GM13976 (cell line): ENCODE measurements at regions not wholly inside any gene's neighbourhood (a gene's known extent, or its start where the extent isn't known, plus 50 kb on each side); places are given as distances from the start of the nearest gene placed in this dataset.

Experiments
- DNase-seq: peaks from one replicate; pipeline ENCODE4 v3.0.0; 2012; ENCODE audit warnings: low spot score
- in situ Hi-C: fragments of 300-500 bp; cut with MboI; formaldehyde crosslinking; loops from one replicate; pipeline ENCODE4 v1.12.0; 2022; ENCODE audit warnings: low sequenced_read_pairs, mixed read lengths, inconsistent platforms; ENCODE audit not compliant: unreplicated experiment
- TF ChIP-seq, protein P1 (sequence below): IDR thresholded peaks from 2 replicates; pipeline ENCODE4 v1.5.1; 2012; ENCODE audit warnings: borderline replicate concordance, mild to moderate bottlenecking; ENCODE audit not compliant: insufficient read depth; ENCODE audit errors: extremely low read depth, missing control alignments, control extremely low read depth

DNA sequence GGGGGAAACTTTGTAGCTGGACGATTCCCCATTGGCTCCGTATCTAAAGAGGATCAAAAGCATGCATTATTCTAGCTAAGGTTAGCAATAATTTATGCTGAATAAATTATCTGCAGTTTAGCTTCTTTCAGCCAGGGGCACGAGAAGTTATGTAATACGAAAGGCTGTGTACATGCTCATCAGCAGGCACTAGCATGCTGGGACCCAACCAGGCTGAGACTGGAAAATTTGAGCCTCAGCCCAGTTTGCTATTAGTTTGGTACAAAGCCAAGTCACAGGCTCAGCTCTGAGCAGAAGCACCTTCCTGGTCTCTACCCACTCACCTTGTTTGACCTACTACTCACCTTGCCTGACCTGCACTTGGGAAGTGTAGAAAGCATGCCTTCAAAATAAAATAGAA is 328.1 kb upstream of the ARID1B start:
- no peak for DNase-seq
- in situ Hi-C loops = no loop called here
- TF ChIP-seq, protein P1, sequence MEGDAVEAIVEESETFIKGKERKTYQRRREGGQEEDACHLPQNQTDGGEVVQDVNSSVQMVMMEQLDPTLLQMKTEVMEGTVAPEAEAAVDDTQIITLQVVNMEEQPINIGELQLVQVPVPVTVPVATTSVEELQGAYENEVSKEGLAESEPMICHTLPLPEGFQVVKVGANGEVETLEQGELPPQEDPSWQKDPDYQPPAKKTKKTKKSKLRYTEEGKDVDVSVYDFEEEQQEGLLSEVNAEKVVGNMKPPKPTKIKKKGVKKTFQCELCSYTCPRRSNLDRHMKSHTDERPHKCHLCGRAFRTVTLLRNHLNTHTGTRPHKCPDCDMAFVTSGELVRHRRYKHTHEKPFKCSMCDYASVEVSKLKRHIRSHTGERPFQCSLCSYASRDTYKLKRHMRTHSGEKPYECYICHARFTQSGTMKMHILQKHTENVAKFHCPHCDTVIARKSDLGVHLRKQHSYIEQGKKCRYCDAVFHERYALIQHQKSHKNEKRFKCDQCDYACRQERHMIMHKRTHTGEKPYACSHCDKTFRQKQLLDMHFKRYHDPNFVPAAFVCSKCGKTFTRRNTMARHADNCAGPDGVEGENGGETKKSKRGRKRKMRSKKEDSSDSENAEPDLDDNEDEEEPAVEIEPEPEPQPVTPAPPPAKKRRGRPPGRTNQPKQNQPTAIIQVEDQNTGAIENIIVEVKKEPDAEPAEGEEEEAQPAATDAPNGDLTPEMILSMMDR = no peak

DNA sequence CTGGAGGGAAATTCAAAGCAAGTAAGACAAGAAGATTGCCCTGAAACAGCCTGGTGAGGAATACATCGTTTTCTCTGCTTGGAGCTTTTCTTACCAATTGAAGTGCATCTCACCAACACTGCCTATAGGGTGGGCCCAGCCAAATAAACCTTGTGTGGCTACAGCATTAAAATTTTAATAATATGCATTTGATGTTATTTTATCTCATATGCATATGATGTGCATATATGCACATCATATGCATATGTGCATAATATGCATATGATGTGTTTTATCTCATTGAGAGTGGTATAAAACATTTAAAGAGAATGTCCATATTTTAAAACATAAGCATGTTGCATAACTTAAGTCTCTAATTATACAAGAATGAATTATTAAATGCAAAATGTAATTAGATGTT is 328.6 kb upstream of the ARID1B start:
- TF ChIP-seq, protein P1 = no peak
- no peak for DNase-seq
- in situ Hi-C loops = no loop called here

DNA sequence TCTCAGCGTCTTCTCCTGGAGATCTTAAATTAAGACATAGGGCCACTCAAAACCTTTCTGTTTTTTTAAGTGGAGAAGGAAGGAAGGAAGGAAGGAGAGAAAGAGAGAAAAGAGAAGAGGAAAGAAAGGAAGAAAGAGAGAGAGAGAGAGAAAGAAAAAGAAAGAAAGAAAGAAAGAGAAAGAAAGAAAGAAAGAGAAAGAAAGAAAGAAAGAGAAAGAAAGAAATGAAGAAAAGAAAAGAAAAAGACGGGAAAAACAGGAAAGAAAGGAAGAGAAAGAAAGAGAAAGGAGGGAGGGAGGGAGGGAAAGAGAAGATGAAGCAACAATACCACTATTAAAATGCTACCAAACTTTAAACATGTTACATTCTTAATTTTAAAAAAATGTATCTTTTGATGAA is 336.5 kb upstream of the ARID1B start:
- in situ Hi-C loops = no loop called here
- DNase-seq = no peak
- TF ChIP-seq, protein P1 = no peak

DNA sequence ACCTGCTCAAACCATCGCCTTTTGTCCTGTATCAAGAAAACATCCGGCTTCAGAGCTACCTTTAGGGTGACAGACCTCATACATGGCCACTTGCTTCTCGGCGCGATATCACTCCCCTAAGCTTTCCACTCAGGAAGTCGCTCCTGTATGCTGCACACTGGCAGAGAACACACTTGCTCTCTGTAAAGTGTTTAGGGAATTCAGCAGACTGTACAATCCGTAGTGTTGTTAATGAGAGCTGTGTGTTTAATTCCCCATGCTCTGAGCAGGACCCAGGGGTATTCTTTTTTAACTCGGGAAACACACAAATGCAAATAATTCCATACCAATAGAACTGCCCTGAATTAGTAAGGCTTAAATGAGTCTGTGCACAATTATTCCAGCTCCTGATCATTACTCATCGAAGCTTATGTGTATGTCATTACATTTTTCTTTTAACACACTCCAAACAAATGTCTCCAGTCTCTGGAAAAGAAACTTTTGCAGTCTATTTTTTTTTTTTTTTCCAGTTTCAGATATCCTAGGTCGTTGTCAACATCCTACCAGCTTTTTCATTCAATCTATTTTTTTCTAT is 338.7 kb upstream of the ARID1B start:
- TF ChIP-seq, protein P1 = no peak
- DNase-seq = no peak
- in situ Hi-C loops = no loop called here

DNA sequence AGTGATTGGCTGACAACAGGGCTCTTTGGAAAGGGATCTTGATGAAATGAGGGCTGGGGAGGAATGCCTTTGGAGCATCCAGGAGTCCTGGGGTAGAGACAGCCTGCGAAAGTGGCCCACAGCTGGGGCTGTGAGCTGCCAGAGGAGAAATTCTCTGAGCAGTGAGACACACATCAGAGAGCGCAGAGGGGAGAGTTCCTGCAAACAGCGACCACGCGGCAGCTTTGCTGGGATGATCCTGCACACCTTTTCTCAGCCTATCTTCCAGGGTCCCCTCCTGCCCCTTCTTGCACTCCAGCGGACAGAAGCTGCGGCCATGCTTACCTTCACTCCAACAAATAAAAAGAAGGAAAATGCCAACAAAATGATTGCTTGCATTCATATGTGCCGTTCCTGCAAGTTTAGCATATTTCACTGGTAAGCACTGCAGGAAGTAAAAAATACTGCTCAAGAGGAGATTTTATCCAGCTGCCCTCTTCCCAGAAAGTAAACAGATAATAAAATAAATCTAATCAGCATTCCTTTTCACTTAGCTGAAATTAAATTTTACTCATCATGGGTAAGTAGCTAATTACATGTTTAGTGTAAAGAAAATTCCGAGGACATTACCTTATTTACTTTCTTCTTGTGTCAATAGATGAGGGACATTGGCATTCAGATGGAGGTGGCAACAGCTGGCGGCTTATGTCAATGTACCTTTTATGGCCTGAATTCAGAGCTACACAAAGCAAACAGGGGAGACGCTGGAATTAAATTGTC is 339.9 kb upstream of the ARID1B start:
- TF ChIP-seq, protein P1 = no peak
- in situ Hi-C loops = no loop called here
- DNase-seq = no peak

DNA sequence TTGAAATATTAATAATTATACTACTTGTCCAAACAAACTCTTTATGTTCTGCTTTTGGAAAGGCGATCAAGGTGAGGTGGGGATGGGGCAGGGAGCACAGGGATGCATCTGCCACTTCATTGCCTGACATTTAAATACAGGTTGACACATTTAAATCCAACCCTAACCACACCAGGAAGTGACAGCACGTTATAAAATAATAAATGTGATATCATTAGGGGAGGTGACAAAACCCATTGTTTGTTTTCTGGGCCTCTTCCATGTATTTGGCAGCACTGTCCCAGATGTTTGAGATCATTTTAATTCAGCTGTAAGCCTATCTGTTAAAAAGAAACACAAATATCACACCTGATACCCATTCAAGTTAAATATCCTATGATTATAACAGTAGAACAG is 342.4 kb upstream of the ARID1B start:
- TF ChIP-seq, protein P1 = no peak
- DNase-seq = no peak
- in situ Hi-C loops = no loop called here
